Panc1 (cell line): ENCODE measurements at regions not wholly inside any gene's neighbourhood (a gene's known extent, or its start where the extent isn't known, plus 50 kb on each side); places are given as distances from the start of the nearest gene placed in this dataset.
"Not testable (repeated sequence)": the region's sequence is repeated elsewhere in the genome, so short reads cannot be mapped to it uniquely, and the experiment has no call there.

Experiments used
- ATAC-seq: fragments of 200-7000 bp; cut with Tn5 transposase; 2 replicates; pipeline ENCODE4 v1.9.1; 2020; ENCODE audit warnings: mild to moderate bottlenecking, moderate library complexity
- BruUV-seq: library from RNA; stranded (reverse); fragments of 400-500 nt; replicated peaks from 2 replicates; lab custom pipeline; 2021; lab: Mats Ljungman, UMichigan
- CTCF ChIA-PET: fragments of 300-600 bp; sonication (Branson Sonifier 250); formaldehyde crosslinking; loops from one replicate; lab custom pipeline; 2022; ENCODE audit warnings: antibody characterized with exemption; lab: Charles Lee
- POLR2A ChIA-PET: fragments of 300-600 bp; sonication (Branson Sonifier 250); formaldehyde crosslinking; loops from one replicate; lab custom pipeline; 2022; ENCODE audit warnings: antibody characterized with exemption; lab: Charles Lee
- DNase-seq: peaks from one replicate; pipeline ENCODE4 v3.0.0-alpha.2; 2010; ENCODE audit warnings: low read depth, low spot score
- H3K27ac ChIP-seq: 2 replicates; pipeline ENCODE4 v1.5.1; 2011; ENCODE audit warnings: mild to moderate bottlenecking, low read length, inconsistent platforms
- H3K27me3 ChIP-seq: fragments of 200-500 bp; sonication (Bioruptor generic); 2 replicates; pipeline ENCODE4 v1.6.0; 2014; ENCODE audit warnings: low read length, inconsistent platforms; ENCODE audit not compliant: control insufficient read depth, insufficient read depth
- H3K36me3 ChIP-seq: fragments of 200-500 bp; sonication (Bioruptor generic); 2 replicates; pipeline ENCODE4 v1.5.1; 2014; ENCODE audit warnings: inconsistent platforms, mild to moderate bottlenecking, low read length, moderate library complexity; ENCODE audit not compliant: control insufficient read depth, insufficient read depth
- H3K4me1 ChIP-seq: 2 replicates; pipeline ENCODE4 v1.5.1; 2011; ENCODE audit warnings: inconsistent platforms, mild to moderate bottlenecking, low read length, moderate library complexity; ENCODE audit not compliant: control insufficient read depth, insufficient read depth
- H3K4me3 ChIP-seq, 2 experiments: 2 replicates each; pipeline ENCODE4 v1.5.1; 2011 to 2012; ENCODE audit warnings: low read depth in 2 of 2, low read length in 2 of 2, mild to moderate bottlenecking in 2 of 2, inconsistent platforms in 1 of 2, moderate library complexity in 1 of 2
- H3K9me3 ChIP-seq: fragments of 200-500 bp; sonication (Bioruptor generic); 2 replicates; pipeline ENCODE4 v1.5.1; 2014; ENCODE audit warnings: low read depth, mild to moderate bottlenecking, inconsistent platforms, low read length, moderate library complexity; ENCODE audit not compliant: control insufficient read depth, insufficient read depth
- POLR2AphosphoS5 ChIP-seq: IDR thresholded peaks from 2 replicates; pipeline ENCODE4 v1.6.1; 2012; ENCODE audit warnings: mild to moderate bottlenecking, low read depth, low read length, moderate library complexity
- SIN3A ChIP-seq: IDR thresholded peaks from 2 replicates; pipeline ENCODE4 v1.6.1; 2012; ENCODE audit warnings: low read depth, mild to moderate bottlenecking, low read length, moderate library complexity, borderline replicate concordance; ENCODE audit not compliant: insufficient read depth
- TCF7L2 ChIP-seq: IDR thresholded peaks from 2 replicates; pipeline ENCODE4 v1.6.1; 2011; ENCODE audit warnings: mild to moderate bottlenecking, low read depth, low read length, inconsistent platforms
- in situ Hi-C: cut with HindIII; loops from 2 replicates; pipeline ENCODE4 v1.10.0; 2016; ENCODE audit warnings: low sequenced_read_pairs, low pct_unique_long_range_greater_than_20kb
- intact Hi-C: fragments of 100-400 bp; cut with micrococcal nuclease; formaldehyde crosslinking; loops from one replicate; pipeline ENCODE4 v1.10.0; 2022; ENCODE audit not compliant: unreplicated experiment
- TF ChIP-seq, protein P1 (sequence below): fragments of 450-650 bp; IDR thresholded peaks from 2 replicates; pipeline ENCODE4 v1.5.1; 2017; ENCODE audit warnings: mild to moderate bottlenecking
- TF ChIP-seq, protein P2 (sequence below), 2 experiments: IDR thresholded peaks; 2 replicates each; pipeline ENCODE4 v1.6.1; 2011 to 2012; ENCODE audit warnings: low read depth in 2 of 2, control low read depth in 1 of 2, low read length in 1 of 2, mild to moderate bottlenecking in 1 of 2, moderate library complexity in 1 of 2; ENCODE audit not compliant: insufficient read depth in 1 of 2

DNA sequence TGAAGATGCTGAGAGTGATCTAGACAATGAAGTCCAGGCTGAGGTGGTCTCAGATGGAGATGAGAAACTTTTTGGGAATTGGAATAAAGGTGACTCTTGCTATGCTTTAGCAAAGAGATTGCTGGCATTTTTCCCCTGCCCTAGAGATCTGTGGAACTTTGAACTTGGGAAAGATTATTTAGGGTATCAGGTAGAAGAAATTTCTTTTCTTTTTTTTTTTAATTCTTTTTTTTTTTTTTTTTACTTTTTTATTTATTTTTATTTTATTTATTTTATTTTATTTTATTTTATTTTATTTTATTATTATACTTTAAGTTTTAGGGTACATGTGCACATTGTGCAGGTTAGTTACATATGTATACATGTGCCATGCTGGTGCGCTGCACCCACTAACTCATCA, 59.5 kb upstream of the RPRM start:
- DNase-seq, H3K4me3 ChIP-seq, POLR2A ChIA-PET, H3K27ac ChIP-seq, H3K27me3 ChIP-seq, in situ Hi-C loops, ATAC-seq, CTCF ChIA-PET, BruUV-seq, H3K36me3 ChIP-seq, intact Hi-C loops, H3K4me1 ChIP-seq, H3K9me3 ChIP-seq: not testable (repeated sequence)

- H3K4me3 ChIP-seq = no peak overlapping the region
- DNase-seq (no peak), ATAC-seq (no peak)
- no peaks in the 10 kb centered on the region for H3K36me3 ChIP-seq
- H3K4me1 ChIP-seq = no peaks in the 10 kb centered on the region
- in situ Hi-C loops = no loop called here
- TF ChIP-seq, protein P1, sequence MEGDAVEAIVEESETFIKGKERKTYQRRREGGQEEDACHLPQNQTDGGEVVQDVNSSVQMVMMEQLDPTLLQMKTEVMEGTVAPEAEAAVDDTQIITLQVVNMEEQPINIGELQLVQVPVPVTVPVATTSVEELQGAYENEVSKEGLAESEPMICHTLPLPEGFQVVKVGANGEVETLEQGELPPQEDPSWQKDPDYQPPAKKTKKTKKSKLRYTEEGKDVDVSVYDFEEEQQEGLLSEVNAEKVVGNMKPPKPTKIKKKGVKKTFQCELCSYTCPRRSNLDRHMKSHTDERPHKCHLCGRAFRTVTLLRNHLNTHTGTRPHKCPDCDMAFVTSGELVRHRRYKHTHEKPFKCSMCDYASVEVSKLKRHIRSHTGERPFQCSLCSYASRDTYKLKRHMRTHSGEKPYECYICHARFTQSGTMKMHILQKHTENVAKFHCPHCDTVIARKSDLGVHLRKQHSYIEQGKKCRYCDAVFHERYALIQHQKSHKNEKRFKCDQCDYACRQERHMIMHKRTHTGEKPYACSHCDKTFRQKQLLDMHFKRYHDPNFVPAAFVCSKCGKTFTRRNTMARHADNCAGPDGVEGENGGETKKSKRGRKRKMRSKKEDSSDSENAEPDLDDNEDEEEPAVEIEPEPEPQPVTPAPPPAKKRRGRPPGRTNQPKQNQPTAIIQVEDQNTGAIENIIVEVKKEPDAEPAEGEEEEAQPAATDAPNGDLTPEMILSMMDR = no peak
- TF ChIP-seq SIN3A (no peak), POLR2AphosphoS5 (no peak)
- no peak overlapping the region for H3K27ac ChIP-seq
- intact Hi-C loops = loop anchor here (10.0 kb wide), 1 partner anchor 831 kb away; no protein-coding TSS in a partner anchor
- CTCF ChIA-PET = no interaction called here
- no TSS peak for BruUV-seq
- H3K9me3 ChIP-seq = no peaks in the 10 kb centered on the region
- POLR2A ChIA-PET = no interaction called here
- no peaks in the 10 kb centered on the region for H3K27me3 ChIP-seq
Measured at GRCh38 chr2:153543635-153544071, 65.1 kb upstream of the RPRM start.

DNA sequence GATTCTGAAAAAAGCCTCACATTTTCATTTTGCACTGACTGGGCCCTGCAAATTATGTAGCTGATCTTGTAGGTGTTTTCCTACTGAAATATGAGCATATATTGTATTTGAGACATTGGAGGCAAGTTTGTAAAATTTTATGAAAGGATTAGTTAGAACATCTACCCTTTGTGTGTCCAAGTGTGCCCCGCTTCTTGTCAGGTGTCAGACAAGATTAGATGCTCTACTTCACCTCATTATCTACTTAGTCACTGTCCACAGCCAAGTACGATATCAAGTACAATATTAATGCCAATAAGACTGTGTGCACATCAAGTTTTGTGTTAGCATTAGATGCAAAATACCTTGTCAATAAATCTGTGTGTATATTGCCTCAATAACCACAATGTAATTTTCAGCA, 67.8 kb upstream of the RPRM start:
- in situ Hi-C loops (no loop called here), intact Hi-C loops (loop anchor here (10.0 kb wide), 1 partner anchor 828 kb away; no protein-coding TSS in a partner anchor)
- no peaks in the 10 kb centered on the region for H3K36me3 ChIP-seq
- no peak overlapping the region for H3K4me3 ChIP-seq
- CTCF ChIA-PET = no interaction called here
- H3K27ac ChIP-seq = no peak overlapping the region
- BruUV-seq = no TSS peak
- no peaks in the 10 kb centered on the region for H3K4me1 ChIP-seq
- TF ChIP-seq POLR2AphosphoS5 = no peak
- TF ChIP-seq TCF7L2 = no peak
- TF ChIP-seq, protein P1 = no peak
- no peak for TF ChIP-seq SIN3A
- TF ChIP-seq, protein P2, sequence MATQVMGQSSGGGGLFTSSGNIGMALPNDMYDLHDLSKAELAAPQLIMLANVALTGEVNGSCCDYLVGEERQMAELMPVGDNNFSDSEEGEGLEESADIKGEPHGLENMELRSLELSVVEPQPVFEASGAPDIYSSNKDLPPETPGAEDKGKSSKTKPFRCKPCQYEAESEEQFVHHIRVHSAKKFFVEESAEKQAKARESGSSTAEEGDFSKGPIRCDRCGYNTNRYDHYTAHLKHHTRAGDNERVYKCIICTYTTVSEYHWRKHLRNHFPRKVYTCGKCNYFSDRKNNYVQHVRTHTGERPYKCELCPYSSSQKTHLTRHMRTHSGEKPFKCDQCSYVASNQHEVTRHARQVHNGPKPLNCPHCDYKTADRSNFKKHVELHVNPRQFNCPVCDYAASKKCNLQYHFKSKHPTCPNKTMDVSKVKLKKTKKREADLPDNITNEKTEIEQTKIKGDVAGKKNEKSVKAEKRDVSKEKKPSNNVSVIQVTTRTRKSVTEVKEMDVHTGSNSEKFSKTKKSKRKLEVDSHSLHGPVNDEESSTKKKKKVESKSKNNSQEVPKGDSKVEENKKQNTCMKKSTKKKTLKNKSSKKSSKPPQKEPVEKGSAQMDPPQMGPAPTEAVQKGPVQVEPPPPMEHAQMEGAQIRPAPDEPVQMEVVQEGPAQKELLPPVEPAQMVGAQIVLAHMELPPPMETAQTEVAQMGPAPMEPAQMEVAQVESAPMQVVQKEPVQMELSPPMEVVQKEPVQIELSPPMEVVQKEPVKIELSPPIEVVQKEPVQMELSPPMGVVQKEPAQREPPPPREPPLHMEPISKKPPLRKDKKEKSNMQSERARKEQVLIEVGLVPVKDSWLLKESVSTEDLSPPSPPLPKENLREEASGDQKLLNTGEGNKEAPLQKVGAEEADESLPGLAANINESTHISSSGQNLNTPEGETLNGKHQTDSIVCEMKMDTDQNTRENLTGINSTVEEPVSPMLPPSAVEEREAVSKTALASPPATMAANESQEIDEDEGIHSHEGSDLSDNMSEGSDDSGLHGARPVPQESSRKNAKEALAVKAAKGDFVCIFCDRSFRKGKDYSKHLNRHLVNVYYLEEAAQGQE (IDR thresholded peaks at IDR 0.05; ENCODE audit: insufficient read depth in 1 of 2, low read depth in 2 of 2, low read length in 1 of 2) = no peak
- POLR2A ChIA-PET = no interaction called here
- H3K27me3 ChIP-seq = no peaks in the 10 kb centered on the region
- H3K9me3 ChIP-seq = no peaks in the 10 kb centered on the region
- ATAC-seq (no peak), DNase-seq (no peak)
